Heart right ventricle (tissue), 16 donors: ENCODE measurements at regions not wholly inside any gene's neighbourhood (a gene's known extent, or its start where the extent isn't known, plus 50 kb on each side); places are given as distances from the start of the nearest gene placed in this dataset.
A peak's percentile ranks its signal among the peaks of the same experiment; 100 is the strongest.

ENCODE experiments used
- ATAC-seq, 8 donors: fragments of 200-7000 bp; cut with Tn5 transposase; one replicate each; pipeline ENCODE4 v1.9.1; 2020; ENCODE audit warnings: mild to moderate bottlenecking in 8 of 8, moderate library complexity in 8 of 8, moderate number of reproducible peaks in 1 of 8
- DNase-seq, 2 donors: peaks; one replicate each; pipeline ENCODE4 v3.0.0-alpha.2; 2020
- H3K27ac ChIP-seq, 10 donors: fragments of 200-600 bp; sonication (generic) in 2 of 10; one replicate each; pipeline versions ENCODE4 v1.5.0 to v1.8.0; 2020 to 2022; ENCODE audit warnings: mild to moderate bottlenecking in 3 of 10
- H3K27me3 ChIP-seq, 7 donors: fragments of 200-600 bp; one replicate each; pipeline ENCODE4 v1.8.0; 2021 to 2022; ENCODE audit warnings: mild to moderate bottlenecking in 2 of 7
- H3K36me3 ChIP-seq, 9 donors: fragments of 200-600 bp; sonication (generic) in 1 of 9; one replicate each; pipeline versions ENCODE4 v1.5.0 to v1.8.0; 2020 to 2022; ENCODE audit warnings: mild to moderate bottlenecking in 2 of 9
- H3K4me1 ChIP-seq, 9 donors: fragments of 200-600 bp; sonication (generic) in 1 of 9; one replicate each; pipeline versions ENCODE4 v1.5.0 to v1.8.0; 2020 to 2022; ENCODE audit warnings: mild to moderate bottlenecking in 4 of 9
- H3K4me3 ChIP-seq, 10 donors: fragments of 200-600 bp; sonication (generic) in 2 of 10; one replicate each; pipeline versions ENCODE4 v1.5.0 to v1.8.0; 2020 to 2022; ENCODE audit warnings: mild to moderate bottlenecking in 7 of 10, moderate library complexity in 2 of 10
- H3K9me3 ChIP-seq, 11 donors: fragments of 200-600 bp in 10 of 11; sonication (generic) in 2 of 11; one replicate each; pipeline versions ENCODE4 v1.5.0 to v1.8.0; 2013 to 2022; ENCODE audit warnings: mild to moderate bottlenecking in 2 of 11, control low read depth in 1 of 11, moderate library complexity in 1 of 11
- WGBS, 2 donors: extraction: QIAGEN DNeasy Blood & Tissue Kit; methylation state at CpG; one replicate each; pipeline ENCODE4 v1.1.7; 2013; ENCODE audit warnings: inconsistent platforms in 1 of 2; 5-methylcytosine and 5-hydroxymethylcytosine counted together
- intact Hi-C, 10 donors: fragments of 100-400 bp; cut with DNase I; formaldehyde crosslinking; loops; one replicate each; pipeline versions ENCODE4 v1.11.1 to v1.14.2; 2022
- TF ChIP-seq, protein P1 (sequence below), 9 donors: fragments of 200-600 bp; sonication (generic) in 2 of 9; IDR thresholded peaks; one replicate each; pipeline versions ENCODE4 v1.5.0 to v1.8.0; 2021 to 2022; ENCODE audit warnings: antibody characterized with exemption in 9 of 9, mild to moderate bottlenecking in 5 of 9, moderate library complexity in 1 of 9
- donor health status: Arrhythmogenic right ventricular cardiomyopathy.
- donor health status: ischemic (EF 13 %, LVEDD 7.1; RV severe dilation, severe dysfunction).
- donor health status: healthy with polysubstance abuse.
- donor health status: DM: no; HTN: yes; CAD: no.
- donor health status: DM: no; HTN: no; CAD: no.
- donor health status: ischemic (EF 25% LVEDD 6.9; RV normal size, moderate dysfunction).
- donor health status: ischemic (EF 25% LVEDD 5.7; RV mildly dilated, moderate dysfunction).
- donor health status: healthy.
- donor health status: DM: yes; HTN: yes; CAD: no.
- donor health status: Ischemic cardiomyopathy.
- donor health status: ischemic (EF 35%, LVEDD 5.7; RV mildly dilated, moderate dysfunction).
- donor health status: nonischemic (EF 11% LVEDD 7.7; RV severe dilation, severe dysfunction).
- donor health status: DM: yes; HTN: yes; CAD: no.
- donor health status: PGD.
- donor health status: ischemic (EF 29% LVEDD 5.4; RV normal size, mild dysfunction).
- donor health status: nonischemic (EF 23%, LVEDD 6.1; RV moderate dilation, normal function).

DNA sequence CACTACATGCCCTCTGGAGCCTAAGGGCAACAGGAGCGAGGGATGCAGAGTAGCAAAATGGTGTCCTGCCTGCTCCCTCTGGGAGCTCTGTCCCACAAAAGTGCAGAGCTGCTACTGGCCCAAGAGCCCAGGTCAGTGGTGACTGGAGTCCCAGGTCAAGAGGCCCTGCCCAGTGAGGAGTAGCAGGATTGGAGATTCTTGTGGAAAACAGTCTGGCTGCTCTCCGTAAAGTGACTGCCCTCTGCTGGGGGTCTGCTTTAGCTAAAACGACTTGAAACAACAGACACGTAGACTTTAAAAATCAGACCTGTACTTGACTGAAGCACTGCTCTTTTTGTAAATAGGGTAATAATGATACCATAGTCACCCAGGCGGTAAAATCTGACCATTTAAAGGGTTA, 917.0 kb downstream of the MAT2B start:
- Histone ChIP-seq H3K27ac (no peak overlapping the region), H3K4me3 (no peak overlapping the region), H3K9me3 (peaks cover 0 to 57% (median 18%) of the 10 kb centered on the region in 11 donors), H3K36me3 (no peaks in the 10 kb centered on the region), H3K4me1 (no peaks in the 10 kb centered on the region), H3K27me3 (no peaks in the 10 kb centered on the region)
- no peak for DNase-seq
- no peak for ATAC-seq
- TF ChIP-seq, protein P1, sequence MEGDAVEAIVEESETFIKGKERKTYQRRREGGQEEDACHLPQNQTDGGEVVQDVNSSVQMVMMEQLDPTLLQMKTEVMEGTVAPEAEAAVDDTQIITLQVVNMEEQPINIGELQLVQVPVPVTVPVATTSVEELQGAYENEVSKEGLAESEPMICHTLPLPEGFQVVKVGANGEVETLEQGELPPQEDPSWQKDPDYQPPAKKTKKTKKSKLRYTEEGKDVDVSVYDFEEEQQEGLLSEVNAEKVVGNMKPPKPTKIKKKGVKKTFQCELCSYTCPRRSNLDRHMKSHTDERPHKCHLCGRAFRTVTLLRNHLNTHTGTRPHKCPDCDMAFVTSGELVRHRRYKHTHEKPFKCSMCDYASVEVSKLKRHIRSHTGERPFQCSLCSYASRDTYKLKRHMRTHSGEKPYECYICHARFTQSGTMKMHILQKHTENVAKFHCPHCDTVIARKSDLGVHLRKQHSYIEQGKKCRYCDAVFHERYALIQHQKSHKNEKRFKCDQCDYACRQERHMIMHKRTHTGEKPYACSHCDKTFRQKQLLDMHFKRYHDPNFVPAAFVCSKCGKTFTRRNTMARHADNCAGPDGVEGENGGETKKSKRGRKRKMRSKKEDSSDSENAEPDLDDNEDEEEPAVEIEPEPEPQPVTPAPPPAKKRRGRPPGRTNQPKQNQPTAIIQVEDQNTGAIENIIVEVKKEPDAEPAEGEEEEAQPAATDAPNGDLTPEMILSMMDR (IDR thresholded peaks at IDR 0.05): peak in 1 of 9 donors; percentile 12
- 55 to 57% methylated on average over 5 of the region's 5 CpGs for WGBS, 2 donors
- intact Hi-C loops: no loop called here

DNA sequence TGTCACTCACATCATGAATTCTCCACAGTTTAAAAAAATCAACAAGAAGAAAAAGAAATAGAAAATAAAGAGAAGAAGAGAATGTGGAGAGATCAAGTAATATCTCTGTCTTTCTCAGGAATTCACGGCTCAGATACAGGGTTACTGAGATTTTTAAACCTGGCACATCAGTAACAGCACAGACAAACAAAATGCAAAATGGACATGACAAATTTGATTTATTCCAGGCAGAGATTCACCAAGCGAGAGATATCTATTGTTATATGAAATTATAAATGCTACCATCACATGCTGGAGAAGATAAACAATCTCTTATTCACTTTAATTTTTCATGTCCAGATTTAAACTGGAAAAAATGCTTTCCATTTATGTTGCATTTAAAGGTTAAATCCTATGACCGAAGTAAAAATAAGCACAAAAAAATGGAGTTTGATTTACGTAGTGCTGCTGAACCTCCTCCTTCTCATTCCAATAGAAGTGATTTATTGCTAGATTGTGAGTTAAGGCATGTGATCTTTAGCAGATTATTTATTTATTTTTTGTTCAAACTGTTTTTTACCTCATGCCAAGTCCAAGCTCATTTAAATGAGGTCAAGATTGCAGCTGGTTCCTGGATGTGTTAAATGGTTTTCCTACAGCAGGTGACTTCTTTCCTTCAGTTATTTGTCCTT, 926.4 kb downstream of the MAT2B start:
- 75 to 88% methylated on average over 4 of the region's 4 CpGs for WGBS, 2 donors
- TF ChIP-seq, protein P1 (IDR thresholded peaks at IDR 0.05): no peak
- peaks cover 0 to 8% (median 0%) of the 10 kb centered on the region in 11 donors for H3K9me3 ChIP-seq
- intact Hi-C loops: no loop called here
- no peaks in the 10 kb centered on the region for H3K27me3 ChIP-seq
- H3K36me3 ChIP-seq: no peaks in the 10 kb centered on the region
- no peaks in the 10 kb centered on the region for H3K4me1 ChIP-seq
- DNase-seq (no peak), ATAC-seq (no peak)
- H3K4me3 ChIP-seq: no peak overlapping the region
- no peak overlapping the region for H3K27ac ChIP-seq

DNA sequence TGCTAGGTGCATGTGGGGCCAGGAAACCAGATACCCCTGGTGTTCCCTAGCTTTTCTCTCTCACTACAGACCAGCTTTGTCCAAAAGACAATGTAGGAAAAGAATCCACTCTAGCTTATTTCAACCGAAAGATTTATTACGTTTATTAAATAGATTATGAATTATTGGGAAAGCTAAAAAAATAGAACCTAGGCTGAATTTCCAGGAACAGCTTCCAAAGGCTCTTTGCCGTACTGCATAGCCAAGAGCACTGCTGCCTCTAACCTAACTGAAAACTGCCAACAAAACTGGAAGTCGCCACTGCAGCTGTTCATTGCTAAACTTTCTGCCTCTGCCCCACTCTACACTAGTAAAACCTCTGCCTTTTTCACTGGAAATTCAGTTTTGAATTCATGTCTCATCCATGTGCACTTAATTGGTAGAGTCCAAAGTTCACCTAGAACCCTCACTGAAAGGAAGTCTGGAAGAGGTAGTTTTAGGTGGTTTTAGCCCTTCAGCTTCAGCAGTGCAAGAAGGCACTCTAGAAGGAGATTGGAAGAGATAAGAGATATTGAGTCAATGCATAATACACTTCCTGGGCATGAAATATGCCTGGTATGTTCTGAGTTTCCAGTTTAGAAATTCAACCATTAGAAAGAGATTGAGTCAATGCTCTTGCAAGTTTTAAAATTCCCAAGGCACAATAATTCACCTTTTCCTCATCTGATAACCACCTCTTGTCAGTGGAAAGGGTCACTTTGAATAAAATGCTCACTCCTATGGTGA, 927.9 kb downstream of the MAT2B start:
- intact Hi-C loops: no loop called here
- TF ChIP-seq, protein P1 (IDR thresholded peaks at IDR 0.05): no peak
- Histone ChIP-seq H3K9me3 (peaks cover 0 to 7% (median 0%) of the 10 kb centered on the region in 11 donors), H3K27me3 (no peaks in the 10 kb centered on the region), H3K36me3 (no peaks in the 10 kb centered on the region), H3K4me3 (no peak overlapping the region), H3K27ac (no peak overlapping the region), H3K4me1 (no peaks in the 10 kb centered on the region)
- DNase-seq (no peak), ATAC-seq (no peak)
- 85 to 87% methylated on average over 4 of the region's 4 CpGs for WGBS, 2 donors

DNA sequence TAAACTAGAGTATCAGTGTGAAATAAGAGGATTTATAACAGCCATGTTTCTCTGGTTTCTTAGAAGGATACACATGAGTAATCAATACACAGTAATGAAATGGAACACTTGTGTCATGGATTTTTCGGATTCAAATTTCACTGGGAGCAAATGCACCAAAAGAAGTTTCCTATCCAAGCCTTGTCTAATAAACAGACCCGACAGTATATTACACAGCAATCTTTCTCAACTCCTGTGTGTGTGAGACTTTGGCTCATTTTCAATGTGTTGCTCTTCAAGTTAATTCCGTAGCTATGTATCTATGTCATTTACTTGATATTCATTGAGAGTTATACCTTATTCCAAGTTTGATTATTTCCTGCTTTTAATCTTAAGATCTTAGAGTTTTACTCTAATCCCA, 930.2 kb downstream of the MAT2B start:
- intact Hi-C loops: no loop called here
- H3K4me1 ChIP-seq: no peaks in the 10 kb centered on the region
- H3K36me3 ChIP-seq: no peaks in the 10 kb centered on the region
- 81 to 84% methylated on average over 3 of the region's 3 CpGs for WGBS, 2 donors
- ATAC-seq (no peak), DNase-seq (no peak)
- peaks cover 0 to 7% (median 0%) of the 10 kb centered on the region in 11 donors for H3K9me3 ChIP-seq
- no peak overlapping the region for H3K27ac ChIP-seq
- no peak overlapping the region for H3K4me3 ChIP-seq
- TF ChIP-seq, protein P1 (IDR thresholded peaks at IDR 0.05): no peak
- H3K27me3 ChIP-seq: no peaks in the 10 kb centered on the region
